D721Med (cell line): ENCODE measurements at regions not wholly inside any gene's neighbourhood (a gene's known extent, or its start where the extent isn't known, plus 50 kb on each side); places are given as distances from the start of the nearest gene placed in this dataset.

Experiments
- DNase-seq: peaks from one replicate; pipeline ENCODE4 v3.0.0; 2011; ENCODE audit warnings: low spot score; ENCODE audit not compliant: insufficient read length
- FAIRE-seq: peaks from 2 replicates; lab custom pipeline; 2011; peaks lifted over from hg19 to GRCh38; lab: Jason Lieb, UNC
- CTCF ChIP-seq: IDR thresholded peaks from 2 replicates; pipeline ENCODE4 v1.5.1; 2012; ENCODE audit warnings: mild to moderate bottlenecking, control low read depth; ENCODE audit not compliant: insufficient read depth; ENCODE audit errors: missing control alignments

DNA sequence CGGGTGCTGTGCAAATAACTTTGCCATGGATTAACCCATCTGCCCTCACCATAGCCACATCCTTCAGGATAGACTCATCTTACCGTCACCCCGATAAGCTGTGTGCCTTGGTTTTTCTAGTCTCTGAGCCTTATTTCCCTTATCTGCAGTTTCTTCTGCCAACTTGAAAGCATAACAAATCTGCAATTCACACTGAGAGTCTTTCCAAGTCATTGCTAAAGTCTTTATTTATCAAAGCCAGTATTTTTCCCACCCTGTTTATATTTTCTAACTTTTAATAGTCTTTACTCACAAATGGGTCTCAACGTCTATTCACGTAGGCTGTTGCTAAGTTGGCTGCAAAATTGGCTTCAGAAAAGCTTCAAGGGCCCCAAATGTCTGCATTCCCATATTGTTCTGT is 61.6 kb upstream of the SUCLG2 start:
- FAIRE-seq (no peak), DNase-seq (no peak)
- no peak for TF ChIP-seq CTCF

- no peak for TF ChIP-seq CTCF
- DNase-seq: no peak
- no peak for FAIRE-seq
Measured at GRCh38 chr3:67713764-67714469, 59.5 kb upstream of the SUCLG2 start.

DNA sequence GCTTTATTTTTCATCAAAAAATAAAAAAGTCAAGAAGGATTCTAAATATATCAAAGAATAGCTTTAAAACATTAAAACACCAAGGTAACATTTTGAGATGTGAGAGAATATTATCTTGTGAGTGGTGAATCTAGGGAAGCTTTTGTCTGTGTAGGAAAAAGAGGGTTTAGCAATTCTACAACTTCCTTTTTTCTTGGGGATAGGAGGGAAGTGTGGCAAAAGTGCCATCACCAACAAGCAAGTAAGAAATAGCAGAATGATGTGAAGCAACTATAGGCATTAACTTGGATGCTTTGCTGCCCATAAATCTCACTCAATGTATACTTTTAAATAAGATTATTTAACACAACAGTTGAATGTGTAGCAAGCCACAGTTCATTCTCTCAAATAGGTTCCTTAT is 57.8 kb upstream of the SUCLG2 start:
- no peak for TF ChIP-seq CTCF
- FAIRE-seq (no peak), DNase-seq (no peak)

DNA sequence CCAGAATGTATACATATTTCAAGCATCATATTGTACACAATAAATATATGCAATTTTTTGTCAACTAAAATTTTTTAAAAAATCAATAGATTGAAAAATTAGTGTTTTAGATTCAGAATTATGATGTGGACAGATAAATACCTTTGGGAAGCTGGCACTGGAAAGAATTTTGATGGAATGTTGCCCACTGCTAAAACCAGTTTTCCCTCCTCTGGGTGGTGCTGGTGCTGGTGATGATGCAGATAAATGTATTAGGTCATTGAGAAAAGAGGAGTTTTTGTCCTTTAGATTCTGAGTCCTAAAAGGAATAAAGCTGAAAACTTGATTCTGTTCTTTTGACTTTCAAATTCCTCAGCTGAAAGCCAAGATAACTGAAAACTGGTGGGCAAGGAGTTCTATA is 56.0 kb upstream of the SUCLG2 start:
- DNase-seq (no peak), FAIRE-seq (no peak)
- TF ChIP-seq CTCF: no peak

- TF ChIP-seq CTCF: no peak
- FAIRE-seq: no peak
- no peak for DNase-seq
Measured at GRCh38 chr3:67706934-67707333, 52.5 kb upstream of the SUCLG2 start.

DNA sequence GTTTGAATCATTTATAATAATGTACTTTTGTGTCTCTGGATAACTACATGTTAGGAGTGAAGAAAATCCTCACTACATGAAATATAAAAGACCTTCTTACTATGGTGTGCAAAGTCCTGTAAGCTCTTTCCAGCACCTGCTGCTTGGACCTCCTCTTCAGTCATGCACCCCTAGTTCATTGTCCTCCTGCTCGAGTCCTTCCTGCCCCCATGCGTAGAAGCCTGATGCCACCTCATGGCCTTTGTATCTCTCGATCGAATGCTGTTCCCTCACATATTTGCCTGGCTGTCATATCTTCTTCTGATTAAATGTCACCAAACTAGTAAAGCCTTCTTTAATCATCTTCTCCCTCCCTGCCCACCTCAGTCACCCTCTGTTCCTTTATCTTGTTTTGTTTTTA is 49.9 kb upstream of the SUCLG2 start:
- no peak for DNase-seq
- no peak for FAIRE-seq
- no peak for TF ChIP-seq CTCF
